Large intestine (tissue), 3 donors: ENCODE measurements at regions not wholly inside any gene's neighbourhood (a gene's known extent, or its start where the extent isn't known, plus 50 kb on each side); places are given as distances from the start of the nearest gene placed in this dataset.

ENCODE experiments used
- DNase-seq, 2 donors: peaks; one replicate each; pipeline versions ENCODE4 v3.0.0 to v3.0.0-alpha.2; 2013
- H3K27ac ChIP-seq: one replicate; pipeline ENCODE4 v1.5.1; 2013; ENCODE audit warnings: low read length
- H3K27me3 ChIP-seq: 2 replicates; pipeline ENCODE4 v1.6.1; 2013; ENCODE audit warnings: low read length; ENCODE audit not compliant: control insufficient read depth, insufficient read depth
- H3K36me3 ChIP-seq: 2 replicates; pipeline ENCODE4 v1.6.1; 2013; ENCODE audit warnings: low read length; ENCODE audit not compliant: control insufficient read depth, insufficient read depth
- H3K4me1 ChIP-seq: one replicate; pipeline ENCODE4 v1.6.1; 2013; ENCODE audit warnings: low read length; ENCODE audit not compliant: control insufficient read depth, insufficient read depth
- H3K4me3 ChIP-seq: one replicate; pipeline ENCODE4 v1.5.1; 2013; ENCODE audit warnings: low read length
- H3K9me3 ChIP-seq: one replicate; pipeline ENCODE4 v1.6.1; 2013; ENCODE audit warnings: mild to moderate bottlenecking, low read depth, low read length, moderate library complexity; ENCODE audit not compliant: control insufficient read depth
- WGBS: methylation state at CpG from one replicate; pipeline ENCODE4 v1.1.5; 2013; ENCODE audit warnings: low lambda C conversion rate; ENCODE audit not compliant: insufficient coverage; 5-methylcytosine and 5-hydroxymethylcytosine counted together

DNA sequence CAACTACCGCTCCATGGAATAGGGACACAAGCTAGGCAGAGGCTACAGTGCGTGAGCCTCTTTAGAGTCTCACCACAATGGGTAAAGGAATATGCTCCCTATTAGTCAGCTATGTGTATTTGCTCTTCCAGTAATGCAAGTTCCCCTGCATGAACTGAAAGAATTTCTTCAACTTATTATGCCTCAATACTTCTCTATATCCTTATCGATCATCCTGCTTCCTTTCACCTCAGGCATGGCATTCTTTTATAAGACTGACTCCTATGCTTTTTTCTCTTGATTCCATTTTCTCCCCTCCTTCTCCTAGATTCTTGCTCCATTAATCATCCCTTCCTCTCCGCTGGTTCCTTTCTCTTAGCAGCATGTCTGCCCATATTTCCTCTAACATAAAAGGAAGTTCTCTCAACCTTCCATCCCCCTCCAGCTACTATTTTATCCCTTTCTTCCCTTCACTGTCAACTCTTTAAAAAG, 94.5 kb upstream of the CPM start:
- Histone ChIP-seq H3K27me3 (no peaks in the 10 kb centered on the region), H3K36me3 (no peaks in the 10 kb centered on the region), H3K9me3 (no peaks in the 10 kb centered on the region), H3K4me3 (no peak overlapping the region), H3K4me1 (no peaks in the 10 kb centered on the region), H3K27ac (no peak overlapping the region)
- DNase-seq, result no peak
- 56% methylated on average over 2 of the region's 4 CpGs for WGBS

DNA sequence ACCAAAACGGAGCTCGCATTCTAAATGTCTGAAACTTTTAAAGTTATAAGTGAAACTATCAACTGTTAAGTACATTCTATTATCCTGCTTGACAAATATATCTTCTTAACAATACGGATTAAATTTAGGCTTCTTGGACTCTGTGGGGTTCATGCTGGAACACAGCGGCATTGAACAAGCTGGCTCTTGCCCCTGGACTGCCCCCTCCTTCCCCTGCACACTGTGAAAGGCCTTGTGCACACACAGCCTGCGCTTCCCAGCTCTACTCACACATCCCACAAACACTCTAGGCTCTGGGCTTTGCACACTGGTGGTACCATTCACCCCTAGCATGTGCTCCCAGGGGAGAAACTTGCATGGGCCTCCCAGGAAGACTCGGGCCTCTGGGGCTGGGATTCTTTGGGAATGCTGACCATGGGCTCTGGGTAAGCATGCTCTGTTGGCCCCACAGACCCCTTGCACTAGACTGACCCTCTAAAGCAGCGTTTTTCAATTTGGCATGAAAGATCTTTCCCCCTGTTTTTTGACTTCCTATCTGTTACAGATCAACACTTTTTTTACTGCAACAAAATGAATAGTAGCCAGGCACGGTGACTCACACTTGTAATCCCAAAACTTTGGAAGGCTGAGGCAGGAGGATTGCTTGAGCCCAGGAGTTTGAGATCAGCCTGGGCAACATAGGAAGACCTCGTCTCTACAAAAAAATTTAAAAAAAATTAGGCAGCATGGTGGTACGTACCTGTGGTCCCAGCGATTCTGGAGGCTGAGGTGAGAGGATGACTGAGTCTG, 96.2 kb upstream of the CPM start:
- Histone ChIP-seq H3K9me3 (no peaks in the 10 kb centered on the region), H3K4me1 (no peaks in the 10 kb centered on the region)

DNA sequence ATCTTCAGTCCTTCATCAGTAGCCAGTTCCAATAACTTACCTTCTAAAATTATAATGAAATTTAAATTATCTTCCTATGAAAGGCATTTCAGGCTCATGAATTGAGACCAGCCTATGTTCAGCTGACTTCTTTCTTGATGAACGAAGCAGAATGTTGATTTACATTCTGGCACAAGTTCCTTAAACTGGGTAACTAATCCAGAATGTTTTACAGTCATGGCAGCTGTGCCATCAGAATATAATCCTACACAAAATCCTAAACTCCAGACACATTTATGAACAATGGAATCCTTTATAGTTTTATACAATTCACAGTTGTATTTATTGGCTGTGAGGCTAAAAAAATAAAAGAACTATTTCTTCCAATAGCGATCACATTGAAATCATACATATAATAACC, 97.3 kb upstream of the CPM start:
- no peaks in the 10 kb centered on the region for H3K36me3 ChIP-seq
- no peak overlapping the region for H3K27ac ChIP-seq
- no peaks in the 10 kb centered on the region for H3K27me3 ChIP-seq
- no peak overlapping the region for H3K4me3 ChIP-seq
- no peaks in the 10 kb centered on the region for H3K9me3 ChIP-seq
- H3K4me1 ChIP-seq, result no peaks in the 10 kb centered on the region
- 80% methylated on average over 1 of the region's 2 CpGs for WGBS
- DNase-seq, result no peak

More for the DNA sequence above, 96.2 kb upstream of the CPM start:
- no peaks in the 10 kb centered on the region for H3K36me3 ChIP-seq
- H3K27me3 ChIP-seq, result no peaks in the 10 kb centered on the region
- no peak for DNase-seq
- H3K4me3 ChIP-seq, result no peak overlapping the region
- 94% methylated on average over 3 of the region's 11 CpGs for WGBS
- H3K27ac ChIP-seq, result no peak overlapping the region

DNA sequence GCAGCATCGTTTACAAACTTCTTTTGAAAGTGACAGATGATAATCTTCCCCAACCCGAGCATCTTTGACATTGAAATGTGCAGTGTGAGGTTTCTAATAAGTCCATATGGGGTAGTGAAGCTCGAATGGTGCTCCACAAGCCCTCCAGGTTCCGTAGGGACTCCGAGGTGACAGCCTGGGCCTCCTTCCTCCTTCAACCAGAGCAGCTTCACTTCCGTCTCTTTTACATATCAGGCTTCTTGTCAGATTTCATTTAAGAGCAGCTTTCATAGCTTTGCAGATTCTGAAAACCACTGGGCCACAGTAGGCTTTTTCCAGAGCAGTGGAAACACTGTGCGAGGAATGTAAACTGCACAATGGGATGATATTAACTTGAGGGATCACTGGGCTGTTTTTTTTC, 103.6 kb upstream of the CPM start:
- DNase-seq, result no peak
- Histone ChIP-seq H3K27me3 (no peaks in the 10 kb centered on the region), H3K36me3 (no peaks in the 10 kb centered on the region), H3K4me1 (peaks cover 5% of the 10 kb centered on the region), H3K4me3 (no peak overlapping the region), H3K27ac (peak overlapping the region; percentile 30), H3K9me3 (no peaks in the 10 kb centered on the region)
- no CpG with 5 or more reads among the region's 7 CpGs for WGBS

DNA sequence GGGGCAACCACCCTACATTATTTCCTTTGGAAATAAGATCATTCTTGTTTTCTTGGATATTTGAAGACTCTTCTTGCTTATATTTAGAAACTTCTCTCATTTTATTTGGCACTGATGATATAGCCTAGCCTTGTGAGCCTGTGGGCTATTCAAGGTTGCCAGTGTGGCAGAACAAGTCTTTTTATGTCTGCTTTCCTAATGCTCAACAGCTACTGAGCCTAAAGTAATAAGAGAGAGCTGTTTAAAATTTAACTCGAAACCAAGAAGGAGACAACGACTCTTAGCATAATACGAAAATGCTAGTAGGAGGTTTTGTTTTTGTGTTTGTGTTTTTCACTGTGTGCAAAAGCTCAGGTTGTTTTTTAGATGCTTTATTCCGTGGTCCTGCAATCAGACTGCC, 104.0 kb upstream of the CPM start:
- no CpG with 5 or more reads among the region's 4 CpGs for WGBS
- H3K4me1 ChIP-seq, result peaks cover 5% of the 10 kb centered on the region
- DNase-seq, result peak in 1 of 2 donors; percentile 22
- H3K9me3 ChIP-seq, result no peaks in the 10 kb centered on the region
- H3K27me3 ChIP-seq, result no peaks in the 10 kb centered on the region
- peak overlapping the region; percentile 30 for H3K27ac ChIP-seq
- no peaks in the 10 kb centered on the region for H3K36me3 ChIP-seq
- H3K4me3 ChIP-seq, result no peak overlapping the region

DNA sequence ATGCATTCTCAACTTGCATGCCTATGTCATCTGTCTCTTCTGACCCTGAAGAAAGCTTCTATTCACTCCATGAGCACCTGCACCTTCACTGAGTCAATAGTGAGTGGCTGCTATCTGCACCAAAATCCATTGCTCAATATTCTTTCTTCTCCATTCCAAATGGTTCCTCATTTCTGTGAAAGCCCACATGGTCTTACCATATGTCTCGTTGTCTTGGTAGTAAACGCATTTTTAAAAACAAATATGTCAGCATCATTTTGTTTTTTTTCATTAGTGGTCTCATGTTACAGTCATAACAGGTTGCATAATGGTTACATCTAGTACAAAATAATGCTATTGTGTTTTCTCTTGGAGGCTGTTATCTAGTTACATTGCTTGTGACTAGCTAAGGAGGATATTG, 106.9 kb upstream of the CPM start:
- Histone ChIP-seq H3K9me3 (no peaks in the 10 kb centered on the region), H3K4me1 (peaks cover 5% of the 10 kb centered on the region), H3K27me3 (no peaks in the 10 kb centered on the region), H3K27ac (no peak overlapping the region), H3K4me3 (no peak overlapping the region), H3K36me3 (no peaks in the 10 kb centered on the region)
- WGBS, result 84% methylated on average over 2 of the region's 2 CpGs
- no peak for DNase-seq

DNA sequence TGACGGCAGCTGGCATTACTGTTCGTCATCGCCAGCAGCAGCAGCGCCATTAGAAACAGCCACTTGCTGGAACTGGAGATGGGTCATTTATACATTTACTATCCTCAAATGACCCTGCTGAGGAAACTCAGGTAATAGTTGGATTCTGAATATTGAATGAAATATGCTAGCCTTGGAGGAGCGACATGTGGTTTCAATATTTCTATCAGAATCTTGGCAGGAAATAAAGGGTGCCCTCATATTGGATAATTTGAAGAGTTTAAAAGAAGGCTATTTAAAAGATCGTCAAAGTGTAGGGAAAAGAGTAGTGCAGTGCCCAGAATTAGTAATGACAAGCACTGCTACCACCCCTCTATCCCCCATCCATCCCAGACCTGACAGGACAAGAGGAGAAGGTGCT, 109.6 kb upstream of the CPM start:
- Histone ChIP-seq H3K9me3 (no peaks in the 10 kb centered on the region), H3K4me3 (no peak overlapping the region), H3K27me3 (no peaks in the 10 kb centered on the region), H3K36me3 (no peaks in the 10 kb centered on the region), H3K27ac (no peak overlapping the region), H3K4me1 (peaks cover 9% of the 10 kb centered on the region)
- whole genome bisulfite sequencing, result 80% methylated on average over 1 of the region's 6 CpGs
- no peak for DNase-seq

DNA sequence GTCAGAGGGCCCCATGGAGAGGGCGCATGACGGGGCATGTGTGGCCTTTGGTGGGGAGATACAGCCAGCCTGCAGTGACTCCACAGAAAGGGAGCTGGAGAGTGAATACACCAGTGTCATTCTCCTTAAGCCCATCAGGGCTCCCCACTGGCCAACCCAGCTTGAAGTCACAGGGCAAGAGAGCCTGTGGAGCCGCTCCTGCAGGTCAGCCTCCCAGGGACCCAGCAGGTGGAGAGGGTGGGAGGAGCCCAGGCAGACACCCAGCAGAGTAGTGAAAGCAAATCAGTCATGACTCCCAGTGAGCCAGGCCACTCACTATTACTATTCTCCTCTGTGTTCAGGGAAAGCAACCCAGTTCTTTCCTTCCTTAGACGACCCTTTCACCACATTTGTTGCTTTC, 110.0 kb upstream of the CPM start:
- H3K27me3 ChIP-seq, result no peaks in the 10 kb centered on the region
- H3K36me3 ChIP-seq, result no peaks in the 10 kb centered on the region
- no peaks in the 10 kb centered on the region for H3K9me3 ChIP-seq
- H3K4me1 ChIP-seq, result peaks cover 9% of the 10 kb centered on the region
- DNase-seq, result peak in 1 of 2 donors; percentile 33
- H3K27ac ChIP-seq, result no peak overlapping the region
- no peak overlapping the region for H3K4me3 ChIP-seq
- no CpG with 5 or more reads among the region's 4 CpGs for WGBS

DNA sequence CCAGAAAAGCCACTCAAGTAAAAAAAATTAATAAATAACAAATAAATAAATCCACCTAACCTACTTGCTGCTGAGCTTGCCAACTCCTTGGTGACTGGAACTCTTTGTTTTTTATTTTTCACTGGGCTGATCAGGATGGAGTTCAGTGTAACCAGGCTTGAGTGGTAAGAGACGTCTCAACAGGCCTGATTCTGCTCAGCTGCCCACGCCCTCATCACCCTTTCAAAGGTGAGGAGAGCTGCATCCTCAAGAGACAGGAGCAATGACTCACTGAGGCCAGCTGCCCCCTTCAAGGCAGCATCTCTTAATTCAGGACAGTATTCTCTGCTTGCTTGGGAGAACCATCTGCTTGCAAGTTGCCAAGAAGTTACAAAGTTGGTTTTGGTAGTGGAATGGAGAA, 111.9 kb upstream of the CPM start:
- Histone ChIP-seq H3K36me3 (no peaks in the 10 kb centered on the region), H3K27me3 (no peaks in the 10 kb centered on the region), H3K27ac (no peak overlapping the region), H3K4me1 (peaks cover 9% of the 10 kb centered on the region), H3K9me3 (no peaks in the 10 kb centered on the region), H3K4me3 (no peak overlapping the region)
- WGBS, result no CpG with 5 or more reads among the region's 2 CpGs
- no peak for DNase-seq

DNA sequence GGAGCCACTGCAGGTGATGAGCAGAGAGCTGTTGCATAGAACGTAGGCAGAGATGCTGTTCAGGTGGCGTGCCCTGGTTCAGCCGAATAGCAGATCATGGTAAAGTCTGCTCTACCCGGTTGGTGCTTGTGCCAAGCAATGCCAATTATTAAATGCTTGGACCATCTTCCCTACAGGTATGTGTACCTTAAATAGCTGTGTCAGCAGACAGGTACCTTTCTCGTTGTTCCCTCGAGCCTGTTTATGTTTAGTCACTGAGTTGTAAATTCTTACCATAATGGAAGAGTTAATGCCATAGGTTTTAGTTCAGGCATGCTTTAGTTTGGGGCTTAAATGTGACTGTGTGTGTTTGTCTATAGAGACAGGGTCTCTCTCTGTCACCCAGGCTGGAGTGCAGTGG, 112.5 kb upstream of the CPM start:
- H3K9me3 ChIP-seq, result no peaks in the 10 kb centered on the region
- no peak for DNase-seq
- no peaks in the 10 kb centered on the region for H3K27me3 ChIP-seq
- WGBS, result 100% methylated on average over 1 of the region's 6 CpGs
- H3K4me1 ChIP-seq, result peaks cover 9% of the 10 kb centered on the region
- H3K27ac ChIP-seq, result no peak overlapping the region
- no peak overlapping the region for H3K4me3 ChIP-seq
- no peaks in the 10 kb centered on the region for H3K36me3 ChIP-seq

DNA sequence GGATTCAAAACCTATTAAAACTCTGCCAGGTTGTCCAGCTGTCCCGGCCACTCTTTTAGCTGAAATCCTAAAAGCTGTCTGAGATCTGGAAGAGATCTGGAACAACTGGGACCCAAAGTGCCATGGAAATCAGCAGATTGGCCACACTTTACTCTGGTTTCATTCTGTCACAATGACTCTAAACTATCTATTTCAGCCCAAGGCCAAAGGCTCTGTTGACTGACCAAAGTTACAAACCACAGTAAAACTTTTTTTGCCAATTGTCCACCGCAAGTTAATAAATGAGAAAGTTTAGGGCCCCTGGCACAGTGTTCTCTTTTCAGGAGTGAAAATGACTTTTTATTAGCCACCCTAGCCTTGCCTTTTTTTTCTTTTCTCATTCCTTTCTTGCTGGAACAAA, 113.4 kb upstream of the CPM start:
- H3K4me3 ChIP-seq, result no peak overlapping the region
- H3K9me3 ChIP-seq, result no peaks in the 10 kb centered on the region
- peak; percentile 27 to 58 for DNase-seq
- H3K4me1 ChIP-seq, result peaks cover 9% of the 10 kb centered on the region
- H3K27ac ChIP-seq, result peak overlapping the region; percentile 46
- no peaks in the 10 kb centered on the region for H3K36me3 ChIP-seq
- no peaks in the 10 kb centered on the region for H3K27me3 ChIP-seq
- WGBS, result 20% methylated on average over 1 of the region's 2 CpGs
